HG02759 (cell line): ENCODE measurements at regions not wholly inside any gene's neighbourhood (a gene's known extent, or its start where the extent isn't known, plus 50 kb on each side); places are given as distances from the start of the nearest gene placed in this dataset.

Source experiments
- ATAC-seq: cut with Tn5 transposase; IDR thresholded peaks from one replicate; pipeline ENCODE4 v1.9.1; 2021; ENCODE audit warnings: mild to moderate bottlenecking, moderate library complexity; ENCODE audit not compliant: unreplicated experiment

GRCh38 chrX:121987835-121988234 is 940.4 kb downstream of the GLUD2 start:
- ATAC-seq: no peak

GRCh38 chrX:122004127-122004526 is 956.7 kb downstream of the GLUD2 start:
- no peak for ATAC-seq

GRCh38 chrX:122026665-122027064 is 979.3 kb downstream of the GLUD2 start:
- no peak for ATAC-seq

GRCh38 chrX:122046226-122046625 is 998.8 kb downstream of the GLUD2 start:
- ATAC-seq: no peak

GRCh38 chrX:122046815-122047214 is 999.4 kb downstream of the GLUD2 start:
- ATAC-seq: no peak

GRCh38 chrX:122047261-122047660 is 999.9 kb downstream of the GLUD2 start:
- ATAC-seq: no peak

GRCh38 chrX:122055460-122055859 is 1008.0 kb downstream of the GLUD2 start:
- ATAC-seq: no peak

GRCh38 chrX:122055979-122056715 is 1008.7 kb downstream of the GLUD2 start:
- no peak for ATAC-seq

GRCh38 chrX:122076241-122076640 is 1028.8 kb downstream of the GLUD2 start:
- ATAC-seq: no peak

- ATAC-seq: no peak
Observed at GRCh38 chrX:122078079-122078478, 1030.7 kb downstream of the GLUD2 start.

- ATAC-seq: no peak
Observed at GRCh38 chrX:122087341-122087740, 1039.9 kb downstream of the GLUD2 start.

- no peak for ATAC-seq
Observed at GRCh38 chrX:122091571-122091970, 1044.2 kb downstream of the GLUD2 start.

- ATAC-seq: no peak
Observed at GRCh38 chrX:122092360-122092759, 1045.0 kb downstream of the GLUD2 start.

GRCh38 chrX:122092978-122093377 is 1045.6 kb downstream of the GLUD2 start:
- no peak for ATAC-seq

- no peak for ATAC-seq
Observed at GRCh38 chrX:122094611-122095010, 1047.2 kb downstream of the GLUD2 start.

- no peak for ATAC-seq
Observed at GRCh38 chrX:122113376-122113775, 1066.0 kb downstream of the GLUD2 start.

GRCh38 chrX:122113896-122114295 is 1066.5 kb downstream of the GLUD2 start:
- no peak for ATAC-seq

- ATAC-seq: no peak
Observed at GRCh38 chrX:122115604-122116003, 1068.2 kb downstream of the GLUD2 start.

- ATAC-seq: no peak
Observed at GRCh38 chrX:122119361-122119760, 1064.7 kb upstream of the GRIA3 start.

GRCh38 chrX:122122274-122122673 is 1061.8 kb upstream of the GRIA3 start:
- no peak for ATAC-seq

- ATAC-seq: no peak
Observed at GRCh38 chrX:122133478-122133877, 1050.6 kb upstream of the GRIA3 start.

GRCh38 chrX:122134291-122134690 is 1049.8 kb upstream of the GRIA3 start:
- ATAC-seq: no peak

GRCh38 chrX:122135070-122135469 is 1049.0 kb upstream of the GRIA3 start:
- no peak for ATAC-seq
